AG04449 (cell line): ENCODE measurements at regions not wholly inside any gene's neighbourhood (a gene's known extent, or its start where the extent isn't known, plus 50 kb on each side); places are given as distances from the start of the nearest gene placed in this dataset.
A peak's percentile ranks its signal among the peaks of the same experiment; 100 is the strongest.

ENCODE experiments used
- CTCF ChIA-PET: fragments of 350-600 bp; formaldehyde crosslinking; extraction: SDS; loops from one replicate; lab custom pipeline; 2021; ENCODE audit warnings: antibody characterized with exemption; lab: Yijun Ruan, JAX
- POLR2A ChIA-PET: fragments of 400-600, 350-600 bp; formaldehyde crosslinking; extraction: SDS; loops from one replicate; lab custom pipeline; 2020; ENCODE audit warnings: antibody characterized with exemption, inconsistent platforms; lab: Yijun Ruan, JAX
- DNase-seq: peaks from one replicate; pipeline ENCODE4 v3.0.0-alpha.2; 2010; ENCODE audit warnings: low read depth, low spot score
- H3K4me3 ChIP-seq: 2 replicates; pipeline ENCODE4 v1.5.1; 2011; ENCODE audit warnings: low read depth, mild to moderate bottlenecking, control low read depth, low read length
- TF ChIP-seq, protein P1 (sequence below): IDR thresholded peaks from one replicate; pipeline ENCODE4 v1.5.1; 2011; ENCODE audit warnings: mild to moderate bottlenecking, moderate library complexity, low read length, control low read depth, inconsistent platforms; ENCODE audit not compliant: insufficient read depth; ENCODE audit errors: missing control alignments

GRCh38 chr4:146577111-146577510 lies 55.4 kb upstream of the SLC10A7 start:
- ChIA-PET CTCF (no interaction called here), POLR2A (no interaction called here)
- DNase-seq: no peak
- TF ChIP-seq, protein P1, sequence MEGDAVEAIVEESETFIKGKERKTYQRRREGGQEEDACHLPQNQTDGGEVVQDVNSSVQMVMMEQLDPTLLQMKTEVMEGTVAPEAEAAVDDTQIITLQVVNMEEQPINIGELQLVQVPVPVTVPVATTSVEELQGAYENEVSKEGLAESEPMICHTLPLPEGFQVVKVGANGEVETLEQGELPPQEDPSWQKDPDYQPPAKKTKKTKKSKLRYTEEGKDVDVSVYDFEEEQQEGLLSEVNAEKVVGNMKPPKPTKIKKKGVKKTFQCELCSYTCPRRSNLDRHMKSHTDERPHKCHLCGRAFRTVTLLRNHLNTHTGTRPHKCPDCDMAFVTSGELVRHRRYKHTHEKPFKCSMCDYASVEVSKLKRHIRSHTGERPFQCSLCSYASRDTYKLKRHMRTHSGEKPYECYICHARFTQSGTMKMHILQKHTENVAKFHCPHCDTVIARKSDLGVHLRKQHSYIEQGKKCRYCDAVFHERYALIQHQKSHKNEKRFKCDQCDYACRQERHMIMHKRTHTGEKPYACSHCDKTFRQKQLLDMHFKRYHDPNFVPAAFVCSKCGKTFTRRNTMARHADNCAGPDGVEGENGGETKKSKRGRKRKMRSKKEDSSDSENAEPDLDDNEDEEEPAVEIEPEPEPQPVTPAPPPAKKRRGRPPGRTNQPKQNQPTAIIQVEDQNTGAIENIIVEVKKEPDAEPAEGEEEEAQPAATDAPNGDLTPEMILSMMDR: no peak
- H3K4me3 ChIP-seq: no peak overlapping the region

GRCh38 chr4:146582864-146583263 lies 55.8 kb upstream of the POU4F2 start:
- TF ChIP-seq, protein P1: no peak
- H3K4me3 ChIP-seq: no peak overlapping the region
- POLR2A ChIA-PET: no interaction called here
- no peak for DNase-seq
- CTCF ChIA-PET: no interaction called here

DNA sequence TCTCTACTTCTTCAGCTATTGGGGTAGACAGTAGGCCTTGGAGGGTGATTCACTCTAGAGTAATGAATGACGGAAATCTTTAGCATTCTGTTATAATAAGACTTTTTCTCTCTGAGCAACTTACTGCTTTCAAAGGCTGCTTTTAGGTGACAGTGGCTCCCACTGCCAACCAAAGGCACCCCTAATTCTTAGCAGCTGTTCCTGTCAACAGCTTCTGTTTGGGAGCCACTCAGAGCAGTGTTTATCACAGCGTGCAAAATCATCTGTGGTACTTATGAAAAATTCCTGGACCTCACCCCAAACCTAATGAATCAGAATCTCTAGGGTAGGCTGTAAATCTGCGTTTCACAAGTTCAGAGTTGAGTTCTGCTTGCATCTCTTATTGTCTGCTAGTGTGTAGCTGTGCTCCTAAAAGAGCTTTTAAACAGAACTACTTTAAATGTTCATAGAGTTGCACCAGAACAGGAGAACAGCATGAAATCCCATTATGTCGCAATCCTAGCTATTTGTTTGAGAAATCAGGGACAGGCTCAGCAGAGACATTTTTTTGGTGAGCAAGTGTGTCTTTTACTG lies 52.8 kb upstream of the POU4F2 start:
- CTCF ChIA-PET: interaction anchor here (1.0 kb wide), 1 partner anchor 242 kb away, joined by 3 read pairs; no protein-coding TSS in a partner anchor

More for the DNA sequence above, 52.8 kb upstream of the POU4F2 start:
- no peak overlapping the region for H3K4me3 ChIP-seq
- DNase-seq: peak; percentile 28
- TF ChIP-seq, protein P1: no peak
- POLR2A ChIA-PET: no interaction called here
